ENCODE measurements at regions not wholly inside any gene's neighbourhood (a gene's known extent, or its start where the extent isn't known, plus 50 kb on each side); places are given as distances from the start of the nearest gene placed in this dataset.

GRCh38 chr3:182508919-182509711, 284.2 kb upstream of the ATP11B start:
- H3K4me1 ChIP-seq (ENCODE audit: control insufficient read depth, low read length) = no peaks in the 10 kb centered on the region
- no peaks in the 10 kb centered on the region for H3K9me3 ChIP-seq (ENCODE audit: control insufficient read depth, insufficient read depth, low read length)
- peaks cover 5% of the 10 kb centered on the region; the same call in 1 of the 2 replicates for H3K27me3 ChIP-seq (ENCODE audit: control insufficient read depth, low read length)
- H3K4me3 ChIP-seq (ENCODE audit: low read length) = no peak overlapping the region
- H4K20me1 ChIP-seq (ENCODE audit: control insufficient read depth, insufficient read depth, low read depth, low read length) = no peaks in the 10 kb centered on the region
- H3K79me2 ChIP-seq (ENCODE audit: control insufficient read depth, low read length) = no peaks in the 10 kb centered on the region
- H3K9me2 ChIP-seq (replicated peaks; ENCODE audit: control insufficient read depth, low read length) = no peaks in the 10 kb centered on the region
- no peaks in the 10 kb centered on the region for H3F3A ChIP-seq (ENCODE audit: control insufficient read depth, insufficient read depth)
- H3K4me2 ChIP-seq (ENCODE audit: low read length) = no peak overlapping the region
- TF ChIP-seq CTCF (IDR thresholded peaks at IDR 0.05; ENCODE audit: low read depth, low read length, poor library complexity, severe bottlenecking) (no peak), EZH2phosphoT487 (IDR thresholded peaks at IDR 0.05; ENCODE audit: borderline replicate concordance, low read length) (no peak)
- no peak overlapping the region for H3K27ac ChIP-seq (ENCODE audit: low read depth, low read length)
- no peaks in the 10 kb centered on the region for H3K36me3 ChIP-seq (ENCODE audit: control insufficient read depth, low read length)

- Histone ChIP-seq H3K27me3 (ENCODE audit: control insufficient read depth, low read length) (0 out of 2 replicates have a peak, but pooled peaks cover 2% of the 10 kb centered on the region), H3K4me2 (ENCODE audit: low read length) (no peak overlapping the region), H4K20me1 (ENCODE audit: control insufficient read depth, insufficient read depth, low read depth, low read length) (no peaks in the 10 kb centered on the region), H3K9me3 (ENCODE audit: control insufficient read depth, insufficient read depth, low read length) (no peaks in the 10 kb centered on the region), H3K27ac (ENCODE audit: low read depth, low read length) (no peak overlapping the region), H3F3A (ENCODE audit: control insufficient read depth, insufficient read depth) (no peaks in the 10 kb centered on the region), H3K4me3 (ENCODE audit: low read length) (no peak overlapping the region), H3K9me2 (replicated peaks; ENCODE audit: control insufficient read depth, low read length) (no peaks in the 10 kb centered on the region), H3K79me2 (ENCODE audit: control insufficient read depth, low read length) (no peaks in the 10 kb centered on the region), H3K36me3 (ENCODE audit: control insufficient read depth, low read length) (no peaks in the 10 kb centered on the region), H3K4me1 (ENCODE audit: control insufficient read depth, low read length) (no peaks in the 10 kb centered on the region)
- TF ChIP-seq CTCF (IDR thresholded peaks at IDR 0.05; ENCODE audit: low read depth, low read length, poor library complexity, severe bottlenecking) (no peak), EZH2phosphoT487 (IDR thresholded peaks at IDR 0.05; ENCODE audit: borderline replicate concordance, low read length) (no peak)
These were observed 283.4 kb upstream of the ATP11B start for GRCh38 chr3:182509844-182510460.

GRCh38 chr3:182514236-182514964, 278.9 kb upstream of the ATP11B start:
- H3K9me2 ChIP-seq (replicated peaks; ENCODE audit: control insufficient read depth, low read length) = no peaks in the 10 kb centered on the region
- H3K4me2 ChIP-seq (ENCODE audit: low read length) = no peak overlapping the region
- no peak overlapping the region for H3K4me3 ChIP-seq (ENCODE audit: low read length)
- H4K20me1 ChIP-seq (ENCODE audit: control insufficient read depth, insufficient read depth, low read depth, low read length) = no peaks in the 10 kb centered on the region
- no peaks in the 10 kb centered on the region for H3F3A ChIP-seq (ENCODE audit: control insufficient read depth, insufficient read depth)
- no peak overlapping the region for H3K27ac ChIP-seq (ENCODE audit: low read depth, low read length)
- no peaks in the 10 kb centered on the region for H3K9me3 ChIP-seq (ENCODE audit: control insufficient read depth, insufficient read depth, low read length)
- H3K36me3 ChIP-seq (ENCODE audit: control insufficient read depth, low read length) = no peaks in the 10 kb centered on the region
- H3K27me3 ChIP-seq (ENCODE audit: control insufficient read depth, low read length) = no peaks in the 10 kb centered on the region
- H3K79me2 ChIP-seq (ENCODE audit: control insufficient read depth, low read length) = no peaks in the 10 kb centered on the region
- peaks cover 7% of the 10 kb centered on the region; the same call in 1 of the 2 replicates for H3K4me1 ChIP-seq (ENCODE audit: control insufficient read depth, low read length)
- TF ChIP-seq CTCF (IDR thresholded peaks at IDR 0.05; ENCODE audit: low read depth, low read length, poor library complexity, severe bottlenecking) = no peak
- TF ChIP-seq EZH2phosphoT487 (IDR thresholded peaks at IDR 0.05; ENCODE audit: borderline replicate concordance, low read length) = no peak
